Ovary (tissue), 3 donors: ENCODE measurements at regions not wholly inside any gene's neighbourhood (a gene's known extent, or its start where the extent isn't known, plus 50 kb on each side); places are given as distances from the start of the nearest gene placed in this dataset.

Source experiments
- CTCF ChIP-seq, 3 donors: fragments of 450-650 bp in 2 of 3; fragments of 200-600 bp in 1 of 3; IDR thresholded peaks; one replicate each; pipeline versions ENCODE4 v1.5.1 to v1.8.0; 2016 to 2022; ENCODE audit warnings: antibody characterized with exemption in 3 of 3, mild to moderate bottlenecking in 1 of 3
- EP300 ChIP-seq: sonication (generic); formaldehyde crosslinking; IDR thresholded peaks from one replicate; pipeline ENCODE4 v1.6.1; 2017; ENCODE audit warnings: antibody characterized with exemption
- POLR2A ChIP-seq: fragments of 450-650 bp; IDR thresholded peaks from one replicate; pipeline ENCODE4 v1.6.1; 2017; ENCODE audit warnings: antibody characterized with exemption, mild to moderate bottlenecking, moderate library complexity
- donor health status: DM: no; HTN: no; CAD: no.

- no peak for TF ChIP-seq POLR2A
- no peak for TF ChIP-seq EP300
- no peak for TF ChIP-seq CTCF (IDR thresholded peaks at IDR 0.05)
These were observed 318.4 kb upstream of the RGS18 start for GRCh38 chr1:191839891-191840290.
